HG03064 (cell line): ENCODE measurements at regions not wholly inside any gene's neighbourhood (a gene's known extent, or its start where the extent isn't known, plus 50 kb on each side); places are given as distances from the start of the nearest gene placed in this dataset.

Source experiments
- ATAC-seq: cut with Tn5 transposase; IDR thresholded peaks from one replicate; pipeline ENCODE4 v1.9.1; 2021; ENCODE audit warnings: low read depth; ENCODE audit not compliant: unreplicated experiment

DNA sequence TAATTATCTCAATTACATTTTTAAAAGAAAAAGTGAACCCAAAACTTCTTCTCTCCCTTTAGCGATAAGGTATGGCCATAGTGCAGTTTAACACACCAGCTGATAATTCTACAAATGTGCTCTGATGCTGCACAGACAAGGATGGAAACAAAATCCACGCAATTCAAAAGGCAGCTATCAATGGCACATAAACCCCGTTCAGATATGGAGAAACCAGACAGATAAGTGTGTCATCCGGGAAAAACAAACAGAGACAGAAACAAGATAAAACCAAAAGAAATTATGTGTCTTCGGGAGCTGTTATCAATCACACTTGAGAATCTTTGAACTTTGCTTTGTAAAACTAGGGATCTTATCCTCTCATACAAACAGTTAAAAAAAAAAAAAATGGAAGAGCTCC is 73.6 kb downstream of the SIPA1L2 start:
- ATAC-seq, result no peak

DNA sequence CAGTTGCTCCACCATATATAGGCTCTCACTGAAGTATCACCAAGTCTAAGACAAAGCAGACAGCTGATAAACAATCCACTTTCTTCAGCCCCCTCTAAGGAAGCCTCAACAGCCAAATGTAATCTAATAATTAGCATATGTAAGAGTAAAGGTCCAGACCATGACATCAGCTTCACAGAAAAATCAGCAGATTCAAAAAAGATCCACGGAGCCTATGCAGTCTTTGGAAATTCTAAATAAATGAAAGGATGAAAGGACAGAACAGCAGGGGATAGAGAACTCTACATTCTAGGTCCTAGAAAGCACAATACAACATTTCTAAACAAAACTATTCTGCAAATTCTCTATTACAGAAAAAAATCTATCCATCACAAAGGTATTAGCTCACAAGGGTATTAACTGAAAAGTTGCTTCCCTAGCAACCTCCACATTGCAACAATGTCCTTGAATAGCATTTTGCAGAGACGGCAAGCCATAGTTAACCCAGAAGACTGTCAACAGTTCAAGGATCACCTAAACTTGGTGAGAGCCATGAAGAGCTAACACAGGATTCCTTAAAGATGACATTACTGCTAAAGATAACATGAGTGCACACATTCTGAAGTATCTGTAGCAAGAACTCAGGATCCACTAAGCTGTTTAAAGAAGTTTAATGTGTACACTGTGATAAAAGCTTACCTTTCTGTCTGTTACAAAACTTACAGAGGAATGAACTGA is 74.3 kb downstream of the SIPA1L2 start:
- no peak for ATAC-seq

DNA sequence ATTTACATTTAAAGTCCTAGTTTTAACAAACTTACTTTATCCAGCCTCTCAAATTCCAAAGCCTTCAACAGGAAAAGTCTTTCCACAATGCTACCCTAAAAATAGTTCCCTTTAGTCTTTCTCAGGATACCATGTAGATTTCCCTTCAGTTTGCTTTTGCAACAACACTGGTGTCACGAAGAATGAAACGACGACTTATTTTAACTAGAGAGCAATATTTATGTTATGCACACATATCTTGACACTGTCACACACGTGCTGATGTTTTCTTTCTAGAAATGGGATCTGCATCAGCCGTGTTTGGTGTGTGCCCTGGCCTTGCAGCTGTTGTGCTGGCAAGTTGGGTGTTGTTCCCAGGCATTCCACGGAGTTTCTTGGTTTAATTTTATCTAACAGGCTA is 75.5 kb downstream of the SIPA1L2 start:
- ATAC-seq, result no peak

DNA sequence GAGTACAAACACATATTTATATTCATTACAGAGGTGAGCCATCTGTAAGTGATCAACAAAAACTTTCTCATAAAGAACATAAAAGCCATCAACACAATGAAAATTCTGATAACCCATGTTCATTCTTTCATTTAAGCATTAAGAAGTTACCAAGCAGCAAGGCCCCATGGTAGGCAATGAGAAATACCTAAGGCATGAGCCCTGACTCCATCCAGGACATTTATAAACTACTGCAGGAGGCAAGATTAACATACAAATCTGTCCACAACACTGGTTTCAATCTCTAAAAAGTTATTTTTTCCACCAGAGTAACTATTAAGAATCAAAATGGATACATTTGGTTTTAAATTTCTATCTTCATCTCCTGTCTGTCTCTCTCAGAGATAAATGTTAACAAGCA is 76.1 kb downstream of the SIPA1L2 start:
- no peak for ATAC-seq

DNA sequence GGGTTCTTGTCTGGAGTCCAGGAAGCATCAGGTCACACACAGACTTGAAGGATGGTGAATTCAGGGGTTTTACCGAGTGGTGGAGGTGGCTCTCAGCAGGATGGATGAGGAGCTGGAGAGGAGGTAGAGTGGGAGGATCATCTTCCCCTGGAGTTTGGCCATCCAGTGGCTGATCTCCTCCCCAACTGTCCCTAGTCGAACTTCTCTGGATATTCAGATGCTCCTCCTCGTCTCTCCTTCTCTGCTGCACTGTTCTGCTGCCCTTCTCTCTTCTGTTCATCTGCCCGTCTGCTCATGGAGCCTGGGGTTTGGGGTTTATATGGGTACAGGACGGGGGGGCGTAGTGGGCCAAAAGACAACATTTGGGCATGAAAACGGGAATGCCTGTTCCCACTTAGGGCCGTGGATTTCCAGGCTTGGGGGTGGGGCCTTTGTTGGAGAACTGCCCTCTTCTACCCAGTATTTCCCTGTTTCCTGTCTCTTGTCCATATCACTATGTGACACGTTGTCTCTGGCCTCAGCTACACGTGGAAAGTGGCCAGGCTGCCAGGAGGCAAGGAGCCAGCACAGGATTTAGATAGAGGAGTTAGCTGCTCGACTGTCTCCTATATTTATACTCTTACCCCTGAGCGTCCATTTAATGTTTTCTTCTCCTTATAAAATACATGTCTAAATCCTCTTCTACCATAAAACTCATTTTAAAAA is 76.7 kb downstream of the SIPA1L2 start:
- ATAC-seq, result no peak

DNA sequence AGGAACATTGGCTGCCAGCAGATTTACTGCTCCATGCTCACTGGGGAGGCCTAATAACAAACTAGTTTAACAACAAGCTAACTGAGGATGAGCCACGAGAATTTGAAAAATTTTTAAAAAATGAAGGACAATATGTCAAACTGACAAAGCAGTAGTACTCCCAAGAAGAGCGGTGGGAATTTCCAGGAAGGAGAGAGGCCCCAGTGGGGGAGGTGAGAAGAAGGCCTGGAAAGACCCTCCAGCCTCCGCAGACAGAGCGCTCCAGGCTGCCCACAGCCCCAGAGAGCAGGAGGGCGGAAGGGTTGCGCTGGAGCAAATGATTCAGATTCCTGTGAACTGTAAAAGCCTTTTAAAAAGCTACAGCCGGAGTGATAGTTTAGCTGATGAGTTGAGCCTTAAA is 78.5 kb downstream of the SIPA1L2 start:
- no peak for ATAC-seq

DNA sequence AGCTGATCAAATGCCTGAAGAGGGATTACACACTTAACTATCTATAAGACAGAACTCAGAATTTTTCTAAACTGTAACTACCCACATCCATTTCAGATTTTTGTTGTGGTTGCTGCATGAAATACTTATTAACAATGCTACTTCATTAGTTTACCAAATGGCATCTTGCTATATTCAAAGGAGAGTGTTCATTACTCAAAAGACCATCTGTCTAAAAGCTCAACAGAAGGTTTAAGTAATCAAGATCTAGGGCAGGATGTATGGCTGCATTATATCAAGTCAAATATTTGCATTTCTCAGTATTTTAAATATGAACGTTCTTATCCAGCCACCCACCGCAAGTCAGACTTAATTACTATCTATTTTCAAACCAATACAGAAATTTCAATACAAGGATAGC is 79.9 kb downstream of the SIPA1L2 start:
- no peak for ATAC-seq

DNA sequence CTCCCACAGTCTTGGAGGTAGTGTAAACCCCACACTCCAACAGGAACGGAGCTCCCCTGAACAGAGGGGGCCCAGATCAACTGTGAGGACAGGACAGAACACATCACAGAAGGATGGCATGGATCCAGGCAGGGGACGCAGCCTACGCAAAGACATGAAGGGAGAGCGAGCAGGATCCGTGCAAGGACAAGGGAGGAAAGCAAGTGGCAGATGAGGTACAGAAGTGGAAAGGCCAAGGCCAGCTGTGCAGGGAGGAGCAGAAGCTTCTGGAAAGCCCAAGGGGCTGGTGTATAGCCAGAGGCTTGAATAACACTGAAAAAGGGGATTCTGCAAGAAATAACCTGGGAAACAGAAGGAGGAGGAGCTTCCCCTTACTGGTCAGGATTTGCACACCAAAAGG is 81.2 kb downstream of the SIPA1L2 start:
- ATAC-seq, result no peak

DNA sequence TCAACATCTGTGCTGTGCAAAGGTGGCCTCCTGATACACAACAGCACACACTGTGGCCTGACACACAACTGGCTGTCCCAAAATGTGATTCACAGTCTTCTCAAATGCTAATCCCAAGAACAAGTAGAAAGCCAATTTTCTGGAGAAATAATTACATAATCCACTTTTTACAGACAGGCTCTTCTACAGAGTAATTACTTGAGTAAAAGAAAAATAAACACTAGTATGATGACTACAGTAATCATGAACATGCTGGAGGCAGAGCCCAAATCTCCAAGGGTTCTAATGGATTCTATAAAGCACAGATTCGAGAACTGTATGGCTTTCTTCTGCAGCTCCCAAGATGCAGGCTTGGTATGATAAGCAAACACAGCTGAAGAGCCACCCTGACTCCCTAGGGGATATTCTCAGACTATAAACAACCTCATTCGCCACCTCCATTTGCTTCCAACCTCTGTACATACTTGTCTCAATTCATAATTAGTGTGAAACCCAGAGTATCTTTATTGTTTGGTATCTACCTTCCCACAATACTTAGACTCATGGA is 81.9 kb downstream of the SIPA1L2 start:
- no peak for ATAC-seq

DNA sequence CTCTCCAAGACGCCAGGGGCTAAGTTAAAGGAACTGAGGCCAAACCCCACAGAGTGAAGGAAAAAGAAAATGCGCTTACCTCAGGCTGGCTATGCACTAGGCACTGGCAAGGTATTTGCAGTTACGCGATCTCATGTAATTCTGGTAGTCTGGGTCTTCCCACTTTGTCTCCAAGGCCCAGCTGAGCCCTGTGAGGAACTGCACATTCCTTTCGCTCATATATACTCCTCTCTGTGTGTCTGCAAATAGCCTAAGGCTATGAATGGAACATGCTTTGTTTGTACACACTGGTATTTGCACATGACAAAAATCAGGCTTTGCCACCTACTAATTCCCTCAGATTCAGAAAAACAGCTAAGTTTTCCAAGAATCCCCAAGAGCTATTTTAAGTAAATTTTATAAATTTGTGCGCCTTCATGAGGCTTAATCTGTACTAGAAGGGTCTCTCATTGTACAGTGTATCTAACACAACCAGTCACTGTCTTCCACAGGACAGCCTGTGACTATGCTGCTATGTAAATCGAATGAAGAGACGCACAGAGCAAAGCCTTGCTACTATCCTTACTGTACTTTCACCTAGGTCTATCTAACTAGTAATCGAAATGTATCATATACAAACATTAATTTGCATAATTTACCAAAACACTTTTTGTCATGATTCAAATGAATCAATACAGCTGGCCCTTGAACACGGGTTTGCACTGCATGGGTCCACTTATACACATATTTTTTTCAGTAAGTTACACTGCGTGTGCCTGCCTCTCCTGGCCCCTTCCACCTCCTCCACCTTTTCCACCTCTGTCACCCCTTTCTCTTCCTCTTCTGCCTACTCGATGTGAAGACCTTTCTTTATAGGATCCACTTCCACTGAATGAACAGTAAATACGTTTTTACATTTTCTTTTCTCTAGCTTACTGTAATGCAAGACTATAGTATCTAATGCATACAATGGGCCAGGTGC is 87.0 kb downstream of the SIPA1L2 start:
- ATAC-seq, result no peak

DNA sequence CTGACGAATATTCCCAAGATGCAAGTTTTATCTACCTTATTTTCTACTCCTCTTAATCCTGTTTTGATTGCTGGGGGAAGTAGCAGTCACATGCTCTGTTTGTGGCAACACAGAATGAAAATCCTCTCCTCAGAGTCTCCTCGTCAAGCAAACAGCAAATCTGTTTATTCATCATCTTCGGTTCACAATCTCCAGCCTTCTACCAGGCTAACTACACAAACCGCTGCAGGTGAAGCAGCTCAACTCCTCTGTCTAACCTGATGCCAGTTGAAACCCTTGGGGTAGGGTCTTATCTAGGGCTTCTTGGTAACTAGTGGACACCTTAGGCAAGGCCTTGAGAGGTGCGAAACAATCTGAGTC is 91.0 kb downstream of the SIPA1L2 start:
- ATAC-seq, result no peak

DNA sequence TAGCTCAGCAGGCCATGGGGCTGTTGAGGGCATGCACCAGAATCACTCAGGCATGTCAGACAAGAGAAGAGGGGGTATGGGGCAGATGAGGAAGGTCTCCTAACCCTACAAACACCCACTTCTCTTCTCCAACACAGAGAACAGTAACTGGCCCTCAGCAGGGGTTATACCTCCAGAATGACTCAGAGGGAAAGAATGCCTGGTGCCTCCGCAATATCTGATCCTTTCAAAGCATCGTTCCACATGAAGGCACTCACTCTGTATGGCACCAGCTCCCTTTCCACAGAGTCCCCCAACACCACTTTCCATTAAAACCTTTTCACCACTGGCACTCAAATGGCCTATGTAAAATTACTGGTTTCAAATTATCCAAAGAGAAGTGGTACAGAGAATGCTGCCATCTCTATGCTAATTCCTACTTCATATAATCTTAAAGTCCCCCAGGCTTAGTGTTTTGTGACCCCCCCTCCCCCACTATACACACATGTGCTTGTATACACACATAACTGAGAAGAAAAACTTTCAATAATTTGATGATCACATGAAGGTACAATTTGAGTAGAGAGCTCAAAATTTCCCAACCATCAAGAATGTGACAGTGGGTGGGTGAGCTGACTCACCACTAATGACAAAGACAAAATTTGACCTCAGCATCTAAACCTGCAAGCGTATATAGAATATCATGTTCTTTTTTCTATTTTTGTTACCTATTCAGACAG is 91.5 kb downstream of the SIPA1L2 start:
- ATAC-seq, result no peak

DNA sequence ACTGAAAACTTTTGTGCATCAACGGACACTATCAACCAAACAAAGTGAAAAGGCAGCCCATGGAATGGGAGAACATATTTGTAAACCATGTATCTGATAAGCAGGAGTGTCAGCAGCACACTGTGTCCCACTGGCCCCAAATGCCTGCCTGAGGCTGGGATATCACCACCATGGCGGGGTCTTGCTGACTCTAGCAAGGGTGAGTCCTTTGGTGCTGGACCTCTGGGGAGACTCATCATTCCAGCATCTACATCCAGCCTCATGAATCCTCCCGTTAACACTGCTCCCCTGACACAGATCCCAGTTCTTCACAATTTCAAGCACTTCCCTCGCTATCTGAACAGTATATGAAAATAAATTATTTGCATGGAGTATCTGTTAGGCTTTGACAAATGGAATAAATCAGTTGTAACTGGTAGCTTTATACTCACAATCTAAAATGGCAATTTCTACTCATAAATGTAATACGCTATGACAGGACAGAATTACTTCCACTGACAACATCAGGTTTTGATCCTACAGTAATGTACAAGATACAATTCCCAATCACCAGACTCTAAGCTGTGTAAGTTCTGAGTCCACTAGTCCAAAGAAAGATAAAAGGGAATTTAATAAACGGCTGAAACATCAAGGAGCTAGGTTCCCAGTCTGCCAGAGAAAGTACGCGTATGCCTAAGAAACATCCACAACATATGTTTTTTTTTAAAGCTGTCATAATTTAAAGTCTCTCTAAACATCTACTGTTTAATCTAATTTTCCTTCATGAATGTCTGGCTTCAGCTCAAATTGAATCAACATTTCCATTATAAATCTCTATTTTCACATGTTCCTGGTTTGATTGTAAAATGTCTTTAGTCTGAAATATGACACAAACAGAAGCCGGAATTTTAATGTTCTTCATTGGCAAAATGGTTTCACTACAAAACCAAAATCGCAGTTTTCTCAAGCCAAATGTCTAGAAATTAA is 95.1 kb downstream of the SIPA1L2 start:
- ATAC-seq, result no peak

DNA sequence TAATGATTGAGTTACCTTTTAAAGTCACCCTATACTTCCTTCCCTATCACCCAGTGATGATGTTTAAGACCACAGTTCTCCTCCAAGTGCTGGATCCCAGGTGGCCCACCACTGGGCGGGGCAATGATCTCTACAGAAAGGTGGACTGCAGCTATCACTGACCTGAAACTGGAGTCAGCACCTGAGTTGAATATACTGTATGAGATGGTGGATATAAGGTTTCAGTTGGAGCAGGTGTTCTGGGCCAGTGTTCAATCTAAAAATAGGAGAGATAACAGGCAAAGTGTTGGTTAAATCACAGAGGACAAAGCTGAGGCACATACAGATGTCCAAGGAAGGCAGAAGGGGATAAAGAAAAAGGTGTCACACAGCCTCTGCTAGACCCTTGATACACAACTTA is 96.6 kb downstream of the SIPA1L2 start:
- ATAC-seq, result no peak

DNA sequence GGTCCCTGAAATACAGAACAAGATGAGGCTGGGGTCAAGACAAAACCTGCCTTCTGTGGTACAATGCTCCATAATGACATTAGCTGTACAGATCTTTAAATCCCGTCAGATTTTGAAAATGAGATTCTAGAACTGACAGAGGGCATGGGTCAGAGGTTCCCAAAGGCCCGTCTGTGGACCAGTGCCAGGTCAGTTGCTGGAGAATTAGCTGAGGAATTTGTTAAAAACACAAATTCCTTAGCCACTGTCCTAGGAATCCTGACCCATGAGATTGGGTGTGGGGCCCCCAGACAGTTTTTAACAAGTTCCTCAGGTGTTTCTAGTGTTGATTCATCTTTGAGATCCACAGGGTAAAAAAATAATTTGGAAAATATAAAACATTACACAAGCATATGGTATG is 97.0 kb downstream of the SIPA1L2 start:
- no peak for ATAC-seq

DNA sequence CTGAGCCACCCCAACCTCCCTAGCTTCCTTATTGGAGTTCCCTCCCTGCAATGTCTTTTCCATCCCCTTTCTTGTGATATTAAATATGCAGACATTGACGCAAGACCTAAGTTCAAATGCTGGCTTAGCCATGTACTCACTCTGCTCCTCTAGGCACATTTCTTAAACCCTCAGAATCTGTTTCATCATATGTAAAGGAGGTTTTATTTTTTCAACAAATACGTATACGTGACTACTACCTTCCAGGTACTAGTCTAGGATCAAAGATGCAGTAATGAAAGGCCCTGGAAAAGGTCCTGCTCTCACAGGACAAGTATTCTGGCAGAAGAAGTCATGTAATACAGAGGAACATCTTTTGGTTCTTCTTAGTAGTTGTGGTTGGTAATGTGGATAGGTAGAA is 98.6 kb downstream of the SIPA1L2 start:
- no peak for ATAC-seq

DNA sequence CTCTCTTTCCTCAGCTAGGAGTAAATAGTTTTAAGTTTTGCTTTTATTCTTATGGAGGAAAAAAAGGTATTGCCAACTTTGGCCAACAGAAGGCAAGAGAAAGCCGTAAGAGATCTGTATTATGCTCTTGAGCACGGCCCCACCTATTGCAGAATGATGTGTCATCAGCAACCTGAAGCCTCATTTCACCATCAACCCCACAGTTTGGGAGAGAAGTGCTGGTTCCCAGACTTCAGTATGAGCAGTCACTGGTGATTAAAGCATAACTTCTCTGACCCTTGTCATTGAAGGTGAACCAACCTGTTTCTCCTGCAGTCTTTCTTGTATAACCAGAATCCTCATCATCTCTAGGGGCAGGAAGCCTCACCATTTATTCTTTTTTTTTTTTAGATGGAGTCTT is 100.2 kb downstream of the SIPA1L2 start:
- no peak for ATAC-seq

DNA sequence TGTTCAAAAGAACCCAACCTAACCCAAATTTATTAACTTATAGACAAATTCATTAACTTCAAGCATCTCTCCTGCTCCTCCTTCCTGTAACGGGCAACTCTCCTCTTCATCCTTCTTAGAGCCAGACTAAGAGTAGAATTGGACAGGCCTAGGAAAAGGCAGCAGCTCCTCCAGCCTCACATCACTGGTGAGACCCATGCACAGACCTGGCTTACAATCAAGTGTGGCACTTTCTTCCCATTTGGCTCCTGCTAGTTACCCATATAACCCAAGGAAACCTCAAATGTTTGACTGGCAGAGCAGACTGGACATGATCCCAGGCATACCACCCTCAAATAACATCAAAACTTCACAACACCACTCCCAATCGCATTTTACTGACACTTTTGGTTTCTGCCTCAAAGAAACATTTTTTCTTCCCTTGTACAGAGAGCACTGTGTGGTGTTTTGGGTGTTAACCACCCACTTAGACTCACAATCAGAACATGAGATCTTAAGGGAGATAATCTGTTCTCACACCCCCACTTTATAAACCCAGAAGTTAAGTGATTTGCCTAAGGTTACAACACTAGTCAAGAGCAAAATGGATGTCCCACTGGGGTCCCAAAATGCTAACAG is 101.4 kb downstream of the SIPA1L2 start:
- no peak for ATAC-seq

DNA sequence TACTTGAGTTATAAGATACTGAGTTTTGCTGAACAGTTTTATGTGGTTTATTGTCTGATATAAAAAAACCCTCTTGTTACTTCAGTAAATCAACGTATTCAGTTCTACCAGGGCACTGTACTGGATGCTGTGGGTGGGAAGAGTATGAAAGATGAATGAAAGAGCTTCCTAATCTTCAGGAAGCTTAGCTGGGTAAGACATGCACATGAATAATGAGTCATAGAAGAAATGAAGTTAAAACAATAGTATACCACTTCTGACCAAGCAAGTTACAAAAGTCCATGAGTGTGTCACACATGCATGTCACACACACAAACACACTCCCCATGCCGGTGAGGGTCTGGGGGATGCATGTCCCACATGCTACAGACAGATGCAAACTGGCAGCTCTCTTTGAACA is 105.9 kb downstream of the SIPA1L2 start:
- no peak for ATAC-seq
